GM18508 (cell line): ENCODE measurements at regions not wholly inside any gene's neighbourhood (a gene's known extent, or its start where the extent isn't known, plus 50 kb on each side); places are given as distances from the start of the nearest gene placed in this dataset.

Experiments
- ATAC-seq: cut with Tn5 transposase; IDR thresholded peaks from one replicate; pipeline ENCODE4 v1.9.1; 2021; ENCODE audit warnings: moderate number of reproducible peaks; ENCODE audit not compliant: insufficient read depth, unreplicated experiment

GRCh38 chr14:66378712-66379505 lies 107.3 kb upstream of the CCDC196 start:
- ATAC-seq, result no peak

GRCh38 chr14:66380143-66380542 lies 106.0 kb upstream of the CCDC196 start:
- no peak for ATAC-seq

- no peak for ATAC-seq
Measured at GRCh38 chr14:66381755-66382154, 104.4 kb upstream of the CCDC196 start.

DNA sequence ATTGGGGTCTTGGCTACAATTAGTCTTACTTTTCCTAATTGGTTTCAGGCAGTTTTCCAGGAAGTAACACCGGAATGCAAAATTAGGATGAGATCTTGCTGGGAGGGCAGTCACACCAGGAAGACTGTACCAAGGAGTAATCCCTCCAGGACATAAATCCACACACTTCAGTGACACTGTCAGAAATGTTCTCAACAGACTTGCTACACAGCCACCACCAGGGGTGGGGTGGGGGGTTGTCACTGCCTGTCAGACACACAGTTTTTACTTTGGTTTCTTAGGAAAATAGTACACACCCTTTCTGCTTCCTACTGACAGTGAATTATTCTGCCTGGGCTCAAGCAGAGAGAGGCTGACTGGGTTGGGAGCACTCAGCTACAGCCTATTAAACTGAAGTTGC lies 102.9 kb upstream of the CCDC196 start:
- ATAC-seq, result no peak

- no peak for ATAC-seq
Measured at GRCh38 chr14:66383771-66384170, 102.4 kb upstream of the CCDC196 start.

GRCh38 chr14:66388516-66388915 lies 97.7 kb upstream of the CCDC196 start:
- no peak for ATAC-seq

GRCh38 chr14:66389481-66389880 lies 96.7 kb upstream of the CCDC196 start:
- ATAC-seq, result no peak

DNA sequence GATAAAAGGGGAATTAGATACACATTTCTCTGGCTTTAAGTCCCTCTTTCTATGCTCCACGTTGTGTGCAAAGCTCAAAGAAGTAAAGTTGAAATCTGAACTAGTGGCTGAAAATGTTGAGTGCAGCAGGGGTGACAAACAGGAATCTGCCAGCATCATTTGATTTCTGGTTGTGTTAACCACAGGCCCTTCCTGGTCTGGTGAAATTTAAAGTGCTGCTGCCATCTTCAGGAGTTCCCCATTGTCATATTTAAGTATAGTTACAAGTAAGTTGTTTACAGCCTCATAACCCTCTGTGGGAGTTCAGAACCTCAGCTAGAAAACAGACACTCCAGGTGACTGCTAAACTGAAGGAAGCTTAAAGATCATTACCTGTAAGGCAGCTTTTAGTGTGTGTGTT lies 90.9 kb upstream of the CCDC196 start:
- no peak for ATAC-seq

DNA sequence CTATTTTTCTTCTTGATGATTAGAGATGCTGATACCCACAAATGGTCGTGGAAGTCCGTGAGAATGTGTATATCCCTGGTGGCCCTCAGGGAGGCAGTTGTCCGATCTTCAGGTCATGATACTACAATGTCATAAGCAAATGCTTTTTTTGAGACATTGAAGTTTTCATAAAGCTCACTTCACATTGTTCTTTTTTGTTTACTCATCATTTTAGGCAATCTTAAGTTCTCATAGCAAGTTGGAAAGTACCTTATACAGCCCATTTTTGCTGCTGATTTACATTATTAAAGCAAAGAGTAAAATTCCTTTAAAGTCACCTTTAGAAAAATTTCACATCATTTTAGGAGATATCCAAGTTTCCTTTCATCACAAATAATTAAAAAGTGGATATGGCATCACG lies 90.0 kb upstream of the CCDC196 start:
- ATAC-seq, result no peak

DNA sequence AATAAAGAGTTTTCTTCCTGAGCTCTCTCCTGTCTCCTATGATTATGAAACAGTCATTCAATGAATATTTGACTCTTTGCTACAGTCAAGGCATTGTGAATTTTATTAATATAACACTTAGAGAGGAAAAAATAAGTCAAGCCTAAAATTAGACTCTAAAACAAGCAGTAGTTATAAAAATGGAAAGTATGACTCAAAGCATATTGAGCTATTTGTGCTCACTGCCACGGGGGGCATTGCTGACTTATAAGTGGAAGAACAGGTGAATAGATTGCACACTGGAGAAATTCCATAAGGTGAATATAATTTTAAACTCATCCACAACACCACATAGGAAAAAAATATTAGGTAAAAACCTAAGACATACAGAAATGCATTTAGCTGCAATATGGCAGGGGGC lies 87.7 kb upstream of the CCDC196 start:
- no peak for ATAC-seq

DNA sequence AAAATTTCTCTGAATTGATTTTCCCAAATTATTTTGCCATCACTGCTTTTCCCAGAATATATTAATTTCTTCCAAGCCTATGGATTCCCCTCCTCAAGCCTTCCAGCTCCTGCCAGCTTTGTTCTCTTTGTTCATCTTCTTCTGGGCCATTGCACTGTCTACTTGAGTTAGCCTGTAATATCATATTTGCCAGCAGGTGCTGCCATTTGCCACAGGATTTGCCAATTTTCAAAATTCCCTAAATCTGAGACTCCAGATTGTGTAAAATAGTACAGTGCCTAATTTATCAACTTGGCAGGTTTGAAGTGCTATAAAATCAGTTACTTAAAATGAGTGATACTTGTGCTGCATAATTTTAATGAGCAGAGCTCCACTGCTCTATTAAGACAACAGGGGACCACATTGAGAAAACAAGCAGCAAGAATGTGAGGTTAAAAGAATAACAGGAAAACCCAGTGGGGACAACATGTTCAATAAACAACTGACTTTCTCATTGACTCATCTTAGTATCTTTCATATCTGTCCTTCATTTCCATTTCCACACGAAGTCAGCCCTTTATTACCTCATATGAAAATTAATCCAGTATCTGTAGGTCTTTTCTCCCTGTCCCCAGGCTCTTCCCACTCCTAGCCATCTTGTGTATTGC lies 84.6 kb upstream of the CCDC196 start:
- ATAC-seq, result no peak

DNA sequence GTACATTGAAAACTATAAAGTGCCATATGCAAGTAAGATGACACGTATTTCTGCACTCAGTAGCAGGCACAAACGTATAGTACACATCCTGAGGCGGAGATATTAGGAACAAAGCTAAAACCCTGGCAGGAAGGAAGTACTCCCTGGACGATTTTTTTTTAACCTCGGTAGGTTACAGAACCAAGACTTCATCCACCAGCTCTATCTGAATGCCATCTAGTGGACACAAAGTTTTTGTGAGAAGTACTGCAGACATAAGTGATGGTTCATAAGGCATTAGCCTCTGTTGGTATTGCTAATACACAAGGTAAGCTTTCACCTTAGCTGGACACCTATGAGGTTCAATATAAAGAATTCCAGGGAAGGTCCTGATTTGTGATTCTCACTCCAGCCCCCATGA lies 83.0 kb upstream of the CCDC196 start:
- ATAC-seq, result no peak

GRCh38 chr14:66404051-66404545 lies 82.1 kb upstream of the CCDC196 start:
- ATAC-seq, result no peak

- ATAC-seq, result no peak
Measured at GRCh38 chr14:66405158-66405557, 81.0 kb upstream of the CCDC196 start.

GRCh38 chr14:66413901-66414300 lies 72.3 kb upstream of the CCDC196 start:
- no peak for ATAC-seq

GRCh38 chr14:66414511-66414910 lies 71.7 kb upstream of the CCDC196 start:
- ATAC-seq, result no peak

DNA sequence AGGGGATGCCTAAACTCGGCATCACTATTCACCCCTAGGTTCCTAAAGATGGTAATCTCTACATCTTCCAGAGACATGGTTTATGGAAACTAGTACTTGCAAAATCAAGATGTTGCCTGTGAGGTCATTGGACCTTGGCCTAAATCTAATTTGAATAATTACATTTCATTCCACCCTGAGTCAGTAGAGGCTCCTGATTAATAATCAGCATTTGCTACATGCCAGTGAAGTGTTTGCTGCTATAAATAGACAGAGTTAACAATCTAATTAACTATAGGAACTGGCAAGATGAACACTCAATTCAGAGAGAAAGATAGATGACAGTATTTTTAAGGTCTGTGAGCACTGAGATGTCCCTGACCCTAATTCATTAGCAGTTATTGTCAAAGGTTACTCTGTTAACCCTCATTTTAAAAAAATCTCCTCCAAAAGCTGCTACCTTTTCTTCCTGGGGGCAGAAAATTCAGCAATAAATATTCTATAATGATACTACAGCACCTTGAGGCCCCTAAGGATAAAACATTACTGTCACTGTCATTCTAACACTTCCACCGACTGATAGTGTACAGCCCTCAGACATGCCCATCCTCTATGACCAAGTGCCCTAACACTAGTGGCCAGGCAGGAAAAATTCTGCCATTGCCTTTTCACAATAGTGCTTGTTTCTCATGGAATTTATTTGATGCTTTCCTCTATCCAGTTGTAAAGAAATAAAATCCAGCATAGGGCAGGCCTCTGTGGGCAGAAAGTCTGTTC lies 65.7 kb upstream of the CCDC196 start:
- ATAC-seq, result no peak

DNA sequence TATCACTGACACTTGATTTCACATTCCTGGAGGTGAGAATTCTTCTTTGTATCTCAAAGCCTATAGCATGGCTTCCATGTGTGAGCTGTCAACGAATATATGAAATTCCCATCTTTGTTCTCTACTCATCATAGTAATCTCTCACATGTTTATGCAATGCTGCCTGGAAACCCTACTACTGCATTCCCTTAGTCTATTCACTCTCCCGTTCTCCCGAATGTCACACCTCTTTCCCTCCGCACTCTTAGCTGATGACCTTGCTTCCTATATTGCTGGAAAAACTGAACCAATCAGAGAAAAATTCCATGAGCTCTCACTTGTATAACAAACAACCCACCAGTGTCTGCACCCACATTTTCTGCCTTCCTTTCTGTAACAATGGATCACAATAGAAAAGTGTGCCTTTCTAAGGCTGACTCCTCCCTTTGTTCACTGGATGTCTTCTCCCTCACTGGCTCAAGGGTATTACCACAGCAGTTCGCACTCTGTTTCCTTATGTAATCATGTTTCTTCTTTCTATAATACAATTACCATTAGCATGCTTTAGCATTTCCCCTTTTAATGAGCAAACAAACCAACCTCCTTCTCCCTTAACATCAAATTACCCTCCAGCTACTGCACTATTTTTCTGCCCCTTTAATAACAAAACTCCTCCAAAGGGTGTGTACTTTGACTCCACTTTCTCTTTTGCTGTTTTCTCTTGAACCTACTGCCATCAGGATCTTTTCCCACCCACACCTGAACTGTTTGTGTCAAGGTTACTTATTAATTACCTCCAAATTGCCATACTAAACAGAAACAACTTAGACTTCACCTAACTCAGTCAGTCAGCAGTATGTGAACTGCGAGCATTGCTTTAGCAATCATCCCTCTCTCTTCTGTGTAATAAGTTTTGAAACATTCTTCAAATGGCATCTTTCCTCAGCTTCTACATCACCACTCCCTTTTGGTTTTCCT lies 63.9 kb upstream of the CCDC196 start:
- no peak for ATAC-seq

DNA sequence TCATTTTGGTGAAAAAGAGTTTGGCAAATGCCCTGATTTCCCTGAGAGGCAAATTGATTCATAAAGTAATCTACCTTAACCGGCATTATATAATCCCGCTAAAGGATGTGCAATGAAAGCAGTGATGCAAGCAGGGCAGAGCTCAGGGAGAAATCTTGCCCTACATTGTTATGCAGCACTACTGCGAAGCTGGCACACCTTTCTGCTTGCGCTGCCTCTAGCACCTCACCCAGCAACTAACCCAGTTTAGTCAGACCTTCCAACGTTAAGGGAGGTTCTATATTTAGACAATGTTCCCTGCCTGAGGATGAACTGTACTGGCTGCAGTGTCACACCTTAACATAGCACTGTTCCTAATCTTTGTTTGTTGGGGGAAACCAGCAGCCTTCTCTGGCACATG lies 60.8 kb upstream of the CCDC196 start:
- ATAC-seq, result no peak

DNA sequence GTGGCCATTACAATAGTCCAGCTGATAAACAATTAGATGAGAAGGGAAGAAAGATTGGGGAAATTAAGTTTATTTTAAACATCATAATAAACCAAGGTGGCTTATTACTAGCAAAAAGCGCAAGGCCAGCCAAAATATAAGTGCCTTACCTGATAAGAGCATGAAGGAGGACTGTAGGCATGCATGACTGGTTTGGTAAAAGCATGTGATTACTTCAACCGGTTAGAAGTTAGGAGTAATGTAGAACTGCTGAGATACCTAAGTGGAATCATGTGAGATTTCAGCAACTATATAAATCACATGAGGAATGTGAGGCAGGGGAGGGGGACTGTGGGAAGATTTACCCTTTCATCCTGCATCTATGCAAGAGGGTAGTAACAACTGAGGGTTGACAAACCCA lies 59.7 kb upstream of the CCDC196 start:
- no peak for ATAC-seq
